GM19043 (cell line): ENCODE measurements at regions not wholly inside any gene's neighbourhood (a gene's known extent, or its start where the extent isn't known, plus 50 kb on each side); places are given as distances from the start of the nearest gene placed in this dataset.

Source experiments
- ATAC-seq: cut with Tn5 transposase; IDR thresholded peaks from one replicate; pipeline ENCODE4 v1.9.1; 2021; ENCODE audit warnings: low read depth; ENCODE audit not compliant: unreplicated experiment

- ATAC-seq: no peak
These were observed 386.3 kb upstream of the MEIS1 start for GRCh38 chr2:66048667-66049066.

DNA sequence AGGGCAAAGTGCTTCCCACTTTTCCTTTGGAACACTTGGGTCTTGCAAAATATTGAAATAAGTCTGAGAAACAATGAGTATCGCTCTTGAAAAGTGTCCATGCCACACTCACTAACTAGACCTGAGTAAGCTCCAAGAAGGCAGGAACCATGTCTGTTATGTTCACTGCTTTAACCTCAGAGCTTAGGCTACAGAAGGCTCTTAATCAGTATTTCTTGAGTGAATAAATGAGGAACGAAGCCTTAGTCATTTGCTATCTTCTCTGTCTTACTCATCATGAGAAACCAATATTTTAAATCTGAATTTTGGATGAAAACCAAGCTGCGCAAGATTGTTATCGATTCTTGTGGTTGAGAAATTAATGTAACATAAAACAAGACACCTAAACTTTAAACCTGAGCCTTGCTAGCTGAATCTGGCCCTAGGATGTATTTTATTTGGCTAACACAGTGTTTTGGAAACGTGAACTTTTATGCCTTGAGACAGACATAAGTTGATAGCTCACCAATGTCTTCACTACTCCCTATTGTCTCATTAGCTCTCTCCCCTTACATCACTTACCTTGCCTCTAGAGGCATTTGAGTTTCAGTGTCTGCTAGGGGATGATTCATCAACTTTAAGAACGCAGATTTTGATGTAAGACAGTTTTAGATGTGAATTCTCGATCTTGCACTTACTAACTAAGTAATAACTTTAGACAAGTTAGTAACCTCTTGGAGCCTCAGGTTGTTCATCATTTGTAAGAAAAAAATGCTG, 392.8 kb upstream of the MEIS1 start:
- no peak for ATAC-seq

- ATAC-seq: no peak
These were observed 398.0 kb upstream of the MEIS1 start for GRCh38 chr2:66036948-66037347.

GRCh38 chr2:66034467-66034866, 400.5 kb upstream of the MEIS1 start:
- ATAC-seq: no peak

DNA sequence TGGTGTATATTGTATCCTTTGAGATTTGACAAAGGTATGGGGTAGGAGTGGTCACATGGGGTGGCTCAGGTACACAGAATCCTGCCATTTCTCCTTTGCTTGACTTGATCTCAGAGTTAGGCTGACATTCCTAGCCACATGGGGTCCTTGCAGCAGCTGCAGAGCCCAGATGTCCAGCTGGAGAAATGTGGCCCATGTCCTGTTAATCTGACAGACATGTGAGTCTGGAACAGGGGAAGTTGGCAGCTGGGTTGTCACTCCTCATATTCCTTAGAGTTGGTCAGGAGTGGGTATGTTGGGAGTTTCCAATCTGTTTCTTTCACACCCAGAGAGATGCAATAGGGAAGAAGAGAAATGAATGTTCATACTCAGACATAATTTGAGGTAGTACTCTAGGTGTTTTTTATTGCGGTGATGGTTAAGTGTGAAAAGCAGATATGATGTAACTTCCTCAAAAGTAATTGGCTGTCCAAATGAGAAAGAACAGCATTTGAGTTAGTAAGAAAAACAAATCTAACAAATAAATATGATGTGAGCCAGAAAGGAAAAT, 402.6 kb upstream of the MEIS1 start:
- no peak for ATAC-seq

- ATAC-seq: no peak
These were observed 403.7 kb upstream of the MEIS1 start for GRCh38 chr2:66031236-66031635.

GRCh38 chr2:66030553-66030952, 404.4 kb upstream of the MEIS1 start:
- no peak for ATAC-seq

DNA sequence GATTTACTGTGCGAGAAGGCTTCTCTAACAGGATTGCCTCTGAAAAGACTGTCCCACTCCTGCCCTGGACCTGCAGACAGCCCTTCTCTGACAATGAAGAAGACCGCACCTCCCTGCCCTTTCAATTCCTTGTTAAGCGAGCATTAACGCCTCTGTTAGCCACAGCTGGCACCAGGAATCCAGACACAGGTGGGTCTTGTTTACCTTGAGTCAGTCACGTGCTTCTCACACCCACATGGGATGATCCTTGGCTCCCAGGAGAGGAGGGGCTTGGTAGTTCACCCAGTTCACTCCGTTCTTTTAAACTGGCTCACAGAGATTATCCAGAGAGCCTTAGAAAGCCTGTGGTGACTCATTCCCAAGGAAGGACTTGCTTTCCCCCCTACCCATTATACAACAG, 410.5 kb upstream of the MEIS1 start:
- ATAC-seq: no peak

- ATAC-seq: no peak
These were observed 413.6 kb upstream of the MEIS1 start for GRCh38 chr2:66021296-66021695.

DNA sequence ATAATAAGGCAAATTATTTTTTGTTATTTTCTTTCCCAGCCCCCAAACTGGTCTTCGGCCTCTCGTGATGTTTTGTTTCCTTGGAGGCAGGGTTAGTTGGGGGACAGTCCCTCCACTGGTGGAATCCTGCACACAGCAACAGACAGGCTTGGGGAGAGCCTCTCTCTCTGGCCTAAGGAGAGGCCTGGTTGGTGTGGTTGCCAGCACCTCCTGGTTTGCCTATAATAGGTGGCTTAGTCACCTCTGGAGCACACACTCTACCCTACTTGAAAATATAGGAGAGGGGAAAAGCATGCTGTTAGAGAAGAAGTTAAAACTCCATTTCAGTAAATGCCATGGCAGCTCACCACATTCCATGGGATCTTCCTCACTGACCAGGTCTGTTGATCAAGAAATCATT, 417.2 kb upstream of the MEIS1 start:
- no peak for ATAC-seq

DNA sequence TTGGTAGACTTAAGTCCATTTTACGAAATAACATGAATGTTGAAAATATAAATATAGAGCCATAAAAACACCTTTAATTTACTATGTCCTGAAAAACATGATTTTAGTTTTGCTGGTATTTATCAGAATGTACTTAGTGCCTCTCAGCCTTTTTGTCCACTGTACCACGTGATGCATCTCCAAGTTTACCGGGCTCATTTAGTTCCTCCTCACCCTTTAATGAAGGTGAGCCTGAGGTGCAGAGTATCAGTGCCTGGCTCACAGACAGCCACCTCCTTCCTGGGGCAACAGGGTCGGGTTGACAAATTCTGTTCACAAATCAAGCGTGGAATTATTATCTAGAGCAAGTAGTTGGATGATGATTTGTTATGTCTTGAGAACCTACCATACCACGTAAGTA, 420.5 kb upstream of the MEIS1 start:
- no peak for ATAC-seq

DNA sequence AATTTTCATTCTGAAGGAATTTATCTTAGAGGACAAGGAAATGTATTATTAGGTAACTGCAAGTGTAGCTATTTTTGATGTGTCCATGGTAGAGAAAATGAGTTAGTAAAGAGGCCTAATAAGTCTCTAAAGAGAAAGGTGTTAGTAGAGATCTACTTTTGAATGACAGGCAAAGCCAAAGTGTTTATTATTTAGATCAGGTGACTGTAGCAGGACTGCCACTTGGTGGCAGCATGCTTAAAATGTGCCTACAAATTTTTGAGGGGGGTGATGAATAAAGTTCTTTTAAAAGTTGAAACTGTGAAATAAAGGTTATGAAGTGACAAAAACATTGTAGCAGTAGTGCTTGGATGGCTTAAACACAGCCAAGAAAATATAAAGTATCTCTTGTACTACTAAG, 421.5 kb upstream of the MEIS1 start:
- no peak for ATAC-seq

DNA sequence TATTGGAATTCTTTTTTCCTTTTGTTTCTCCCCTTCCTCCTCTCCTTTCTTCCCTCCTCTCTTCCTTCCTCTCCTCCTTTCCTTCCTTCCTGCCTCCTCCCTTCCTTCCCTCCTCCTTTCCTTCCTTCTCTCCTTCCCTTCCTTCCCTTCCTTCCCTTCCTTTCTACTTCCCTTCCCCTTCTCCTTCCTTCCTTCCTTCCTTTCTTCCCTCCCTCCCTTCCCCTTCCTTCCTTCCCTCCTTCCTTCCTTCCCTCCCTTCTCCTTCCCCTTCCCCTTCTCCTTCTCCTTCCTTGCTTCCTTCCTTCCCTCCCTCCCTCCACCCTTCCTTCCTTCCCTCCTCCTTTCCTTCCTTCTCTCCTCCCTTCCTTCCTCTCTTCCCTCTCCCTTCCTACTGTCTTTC, 431.0 kb upstream of the MEIS1 start:
- ATAC-seq: no peak

- no peak for ATAC-seq
These were observed 433.4 kb upstream of the MEIS1 start for GRCh38 chr2:66001538-66001937.

- ATAC-seq: no peak
These were observed 434.0 kb upstream of the MEIS1 start for GRCh38 chr2:66000901-66001300.

GRCh38 chr2:65999796-66000195, 435.1 kb upstream of the MEIS1 start:
- no peak for ATAC-seq

DNA sequence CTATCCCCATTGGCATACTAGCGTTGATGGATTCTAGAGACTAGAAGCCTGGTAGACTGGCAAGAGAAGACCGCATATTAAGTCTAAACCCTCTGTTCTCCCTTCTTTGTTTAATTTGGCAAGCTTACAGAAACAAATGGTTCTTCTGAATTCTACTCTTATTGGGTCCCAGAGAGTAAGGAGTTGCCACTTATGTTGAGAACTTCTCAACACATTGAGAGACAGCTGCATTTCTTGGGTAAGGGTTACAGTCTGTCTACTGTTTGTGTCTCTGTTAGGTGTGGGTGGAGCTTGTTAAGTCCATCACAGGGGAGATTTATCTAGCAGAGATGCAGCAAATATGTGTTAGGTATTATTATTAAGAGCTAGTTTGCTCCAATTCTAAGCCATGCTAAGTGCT, 435.8 kb upstream of the MEIS1 start:
- ATAC-seq: no peak

GRCh38 chr2:65997961-65998360, 437.0 kb upstream of the MEIS1 start:
- ATAC-seq: no peak

DNA sequence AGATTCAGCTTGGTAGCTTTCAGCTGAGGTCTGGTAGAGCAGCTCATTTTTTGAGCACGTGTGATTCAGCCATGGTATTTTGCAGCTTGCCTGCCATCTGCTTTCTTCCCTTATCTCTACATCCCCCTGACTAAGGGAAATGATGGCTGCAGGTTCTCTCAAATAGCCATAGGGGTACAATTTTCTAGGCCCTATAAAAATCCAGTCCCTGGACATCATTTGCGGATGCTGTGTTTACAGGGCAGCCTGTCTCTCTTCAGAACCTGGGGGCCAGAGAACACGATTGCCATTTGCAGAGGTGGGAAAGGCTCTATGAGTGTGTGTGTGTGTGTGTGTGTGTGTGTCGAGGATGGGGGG, 442.7 kb upstream of the MEIS1 start:
- ATAC-seq: no peak

GRCh38 chr2:65991381-65992197, 443.3 kb upstream of the MEIS1 start:
- ATAC-seq: no peak

DNA sequence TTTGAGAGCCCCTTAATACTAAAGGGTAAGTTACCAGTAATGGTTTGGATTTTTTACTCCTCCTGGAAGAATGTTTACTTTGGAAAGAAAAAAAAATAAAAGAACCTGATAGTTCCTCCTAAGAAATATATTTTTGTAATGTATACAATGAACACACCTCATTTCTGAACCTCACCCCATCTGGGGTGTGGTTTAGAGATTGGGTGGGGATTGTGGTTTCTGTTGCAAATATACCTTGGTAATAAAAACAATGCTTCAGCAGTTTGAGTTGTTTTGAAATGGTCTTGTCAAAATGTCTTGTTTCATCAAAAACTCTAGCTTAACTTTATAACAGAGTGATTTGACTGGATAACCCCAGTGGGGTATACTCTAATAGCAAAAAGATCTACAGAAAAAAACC, 448.9 kb upstream of the MEIS1 start:
- no peak for ATAC-seq

DNA sequence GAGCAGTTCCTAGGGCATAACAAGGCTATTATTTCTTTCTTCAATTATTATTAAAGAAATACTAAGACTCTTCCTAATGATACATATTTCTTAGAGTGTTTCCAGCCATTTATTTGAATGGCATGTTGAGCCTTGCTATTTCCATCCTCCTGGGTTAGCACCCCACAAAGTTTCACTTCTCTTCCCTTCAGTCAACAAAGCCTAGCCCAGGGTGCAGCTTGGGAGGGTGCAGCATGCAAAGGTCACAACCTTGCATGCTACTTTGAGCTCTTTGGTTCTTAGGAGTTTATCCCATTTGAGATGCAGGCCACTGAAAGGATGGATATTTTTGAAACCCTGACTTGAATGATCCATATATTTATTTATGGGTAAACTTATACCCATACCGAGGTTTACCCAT, 454.4 kb upstream of the MEIS1 start:
- ATAC-seq: no peak
